ENCODE measurements at regions not wholly inside any gene's neighbourhood (a gene's known extent, or its start where the extent isn't known, plus 50 kb on each side); places are given as distances from the start of the nearest gene placed in this dataset.
A peak's percentile ranks its signal among the peaks of the same experiment; 100 is the strongest.

DNA sequence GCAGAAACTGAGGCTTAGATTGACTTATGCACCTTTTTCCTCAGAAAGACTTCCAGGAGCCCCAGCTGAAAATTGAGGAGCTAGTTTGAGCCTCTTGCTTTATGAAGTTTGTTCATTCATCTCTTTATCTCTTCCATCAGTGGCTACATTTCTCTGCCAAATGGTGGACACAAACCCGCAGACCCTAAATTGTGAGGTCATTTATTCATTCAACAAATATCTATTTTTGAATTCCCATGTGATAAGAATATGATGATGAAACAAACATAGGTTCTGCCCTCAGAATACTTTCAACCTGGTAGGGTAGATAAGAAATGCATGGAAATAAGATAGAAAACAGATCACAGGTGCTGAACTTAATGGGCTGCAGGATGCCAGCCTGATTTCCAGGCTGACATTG, 309.4 kb downstream of the TNS1 start:
- Histone ChIP-seq H3K36me3 (replicated peaks in 1 of 2; ENCODE audit: control insufficient read depth in 1 of 2, insufficient read depth in 2 of 2, low read length in 2 of 2) (no peaks in the 10 kb centered on the region), H3K79me2 (ENCODE audit: insufficient read depth, low read length) (no peaks in the 10 kb centered on the region), H3K4me2 (ENCODE audit: low read depth, low read length) (no peak overlapping the region), H3K4me3 (replicated peaks in 1 of 3; ENCODE audit: insufficient read depth in 1 of 3, low read depth in 2 of 3, low read length in 3 of 3) (no peak overlapping the region), H3K9ac (ENCODE audit: insufficient read depth, low read depth, low read length) (no peak overlapping the region), H2AFZ (ENCODE audit: low read length) (no peak overlapping the region), H3K4me1 (ENCODE audit: insufficient read depth, low read length) (no peaks in the 10 kb centered on the region), H3K9me3 (ENCODE audit: low read length) (no peaks in the 10 kb centered on the region), H4K20me1 (ENCODE audit: insufficient read depth, low read length) (no peaks in the 10 kb centered on the region; the same call in 1 of the 2 replicates), H3K27ac (ENCODE audit: extremely low read length, insufficient read depth, low read length) (no peak overlapping the region), H3K27me3 (ENCODE audit: control insufficient read depth in 1 of 2, insufficient read depth in 2 of 2, low read length in 2 of 2) (peaks cover 0 to 1% of the 10 kb centered on the region in 2 experiments; a peak in 1 of 5 replicates)
- WGBS (ENCODE audit: low lambda C conversion rate): 33% methylated on average over 1 of the region's 1 CpG
- no peak for ATAC-seq
- ChIA-PET POLR2A (no interaction called here), CTCF (ENCODE audit: low intra/inter-chr PET ratio, low total read pairs) (no interaction called here)
- no peak for DNase-seq (ENCODE audit: low spot score)
- no peak for FAIRE-seq
- in situ Hi-C loops (cut with HindIII; ENCODE audit: extremely low pct_ligation_motif_present, low pct_unique_long_range_greater_than_20kb): no loop called here
- intact Hi-C loops (cut with micrococcal nuclease; ENCODE audit: unreplicated experiment): no loop called here
- peak; percentile 52 for TF ChIP-seq ATF7 (IDR thresholded peaks at IDR 0.05)
- no peak for TF ChIP-seq ATF7 (CRISPR knock-in tag; IDR thresholded peaks at IDR 0.05)
- TF ChIP-seq HDAC6 (IDR thresholded peaks at IDR 0.05; ENCODE audit: low read depth, low read length): no peak
- BruUV-seq (replicated peaks): no TSS peak

GRCh38 chr2:217691920-217692666, 310.7 kb downstream of the TNS1 start:
- Histone ChIP-seq H3K36me3 (replicated peaks in 1 of 2; ENCODE audit: control insufficient read depth in 1 of 2, insufficient read depth in 2 of 2, low read length in 2 of 2) (no peaks in the 10 kb centered on the region), H3K27me3 (ENCODE audit: control insufficient read depth in 1 of 2, insufficient read depth in 2 of 2, low read length in 2 of 2) (no peaks in the 10 kb centered on the region), H3K9ac (ENCODE audit: insufficient read depth, low read depth, low read length) (no peak overlapping the region), H3K4me1 (ENCODE audit: insufficient read depth, low read length) (no peaks in the 10 kb centered on the region), H2AFZ (ENCODE audit: low read length) (no peak overlapping the region), H4K20me1 (ENCODE audit: insufficient read depth, low read length) (no peaks in the 10 kb centered on the region; the same call in 1 of the 2 replicates), H3K9me3 (ENCODE audit: low read length) (no peaks in the 10 kb centered on the region), H3K27ac (ENCODE audit: extremely low read length, insufficient read depth, low read length) (no peak overlapping the region), H3K79me2 (ENCODE audit: insufficient read depth, low read length) (no peaks in the 10 kb centered on the region), H3K4me2 (ENCODE audit: low read depth, low read length) (no peak overlapping the region), H3K4me3 (replicated peaks in 1 of 3; ENCODE audit: insufficient read depth in 1 of 3, low read depth in 2 of 3, low read length in 3 of 3) (no peak overlapping the region)
- FAIRE-seq (no peak), DNase-seq (ENCODE audit: low spot score) (no peak), ATAC-seq (peak; percentile 78)
- WGBS (ENCODE audit: low lambda C conversion rate): 16% methylated on average over 7 of the region's 7 CpGs
- TF ChIP-seq YY1 (IDR thresholded peaks at IDR 0.05; ENCODE audit: insufficient read depth, insufficient replicate concordance, low read depth, low read length): no peak
- 0 out of 2 replicates have a peak, but pooled peaks have one; percentile 28 for TF ChIP-seq HIVEP1 (CRISPR knock-in tag; IDR thresholded peaks at IDR 0.05)
- no peak for TF ChIP-seq ZNF431 (CRISPR knock-in tag; IDR thresholded peaks at IDR 0.05; ENCODE audit: borderline replicate concordance, low read depth)
- TF ChIP-seq CREB1 (IDR thresholded peaks at IDR 0.05): peak; percentile 66
- TF ChIP-seq CREB1 (CRISPR knock-in tag; IDR thresholded peaks at IDR 0.05): no peak
- TF ChIP-seq ZNF414 (CRISPR knock-in tag; IDR thresholded peaks at IDR 0.05): no peak
- TF ChIP-seq ZNF441 (CRISPR knock-in tag; IDR thresholded peaks at IDR 0.05; ENCODE audit: borderline replicate concordance): no peak
- TF ChIP-seq TEAD3 (CRISPR knock-in tag; optimal IDR thresholded peaks at IDR 0.05; ENCODE audit: borderline replicate concordance): peak; percentile 15
- TF ChIP-seq ATF7 (IDR thresholded peaks at IDR 0.05): 0 out of 2 replicates have a peak, but pooled peaks have one; percentile 15
- no peak for TF ChIP-seq ATF7 (CRISPR knock-in tag; IDR thresholded peaks at IDR 0.05)
- no peak for TF ChIP-seq U2AF1 (optimal IDR thresholded peaks at IDR 0.05; ENCODE audit: low read depth, low read length)
- POLR2A ChIA-PET: no interaction called here
- no TSS peak for BruUV-seq (replicated peaks)
- CTCF ChIA-PET (ENCODE audit: low intra/inter-chr PET ratio, low total read pairs): no interaction called here
- in situ Hi-C loops (cut with HindIII; ENCODE audit: extremely low pct_ligation_motif_present, low pct_unique_long_range_greater_than_20kb) (no loop called here), intact Hi-C loops (cut with micrococcal nuclease; ENCODE audit: unreplicated experiment) (no loop called here)
